Testis (tissue), 2 donors: ENCODE measurements at regions not wholly inside any gene's neighbourhood (a gene's known extent, or its start where the extent isn't known, plus 50 kb on each side); places are given as distances from the start of the nearest gene placed in this dataset.

Experiments
- DNase-seq: peaks from one replicate; pipeline ENCODE4 v3.0.0-alpha.2; 2019
- H3K27ac ChIP-seq, 2 donors: fragments of 200-600 bp; sonication (generic); one replicate each; pipeline ENCODE4 v1.5.1; 2019
- H3K27me3 ChIP-seq: fragments of 200-600 bp; sonication (generic); one replicate; pipeline ENCODE4 v1.5.1; 2019
- H3K36me3 ChIP-seq: fragments of 200-600 bp; sonication (generic); one replicate; pipeline ENCODE4 v1.5.1; 2017; ENCODE audit warnings: low read depth; ENCODE audit errors: missing control alignments
- H3K4me1 ChIP-seq: fragments of 200-600 bp; sonication (generic); one replicate; pipeline ENCODE4 v1.5.1; 2019
- H3K4me3 ChIP-seq, 2 donors: fragments of 200-600 bp; sonication (generic); one replicate each; pipeline ENCODE4 v1.5.1; 2017 to 2019
- H3K9me3 ChIP-seq: fragments of 200-600 bp; sonication (generic); one replicate; pipeline ENCODE4 v1.5.1; 2017
- POLR2A ChIP-seq: fragments of 450-650 bp; IDR thresholded peaks from one replicate; pipeline ENCODE4 v1.6.1; 2017; ENCODE audit warnings: antibody characterized with exemption, mild to moderate bottlenecking, moderate library complexity
- WGBS, 2 donors: methylation state at CpG; one replicate each; pipeline ENCODE4 v1.1.5; 2018; 5-methylcytosine and 5-hydroxymethylcytosine counted together
- intact Hi-C: fragments of 100-400 bp; cut with DNase I; formaldehyde crosslinking; loops from one replicate; pipeline ENCODE4 v1.15.1; 2023; ENCODE audit warnings: low total_unique reads
- TF ChIP-seq, protein P1 (sequence below), 3 experiments: fragments of 450-650 bp in 2 of 3; fragments of 200-600 bp in 1 of 3; sonication (generic) in 1 of 3; IDR thresholded peaks; one replicate each; pipeline ENCODE4 v1.5.1; 2016 to 2019; ENCODE audit warnings: antibody characterized with exemption in 3 of 3, mild to moderate bottlenecking in 2 of 3, moderate library complexity in 1 of 3

DNA sequence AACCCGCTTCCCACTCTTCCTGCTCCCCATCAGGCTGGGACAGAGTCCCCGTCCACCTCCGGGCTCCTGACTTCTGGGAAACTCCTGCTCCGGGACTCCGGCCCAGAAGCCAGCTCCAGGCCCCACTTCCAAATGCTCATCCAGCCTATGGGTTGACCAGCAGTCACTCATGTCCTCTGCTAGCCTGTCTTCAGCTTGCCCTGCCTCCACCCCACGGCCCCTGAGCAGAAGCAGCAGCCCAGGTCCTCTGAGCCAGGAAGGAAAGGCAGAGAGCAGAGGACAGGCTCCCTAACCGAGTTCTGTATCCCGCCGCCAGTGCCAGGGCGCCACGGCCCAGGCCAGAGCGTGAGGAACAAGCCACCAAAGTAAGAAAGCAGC, 86.4 kb upstream of the ID2 start:
- Histone ChIP-seq H3K27me3 (no peaks in the 10 kb centered on the region), H3K4me1 (no peaks in the 10 kb centered on the region), H3K9me3 (no peaks in the 10 kb centered on the region), H3K36me3 (no peaks in the 10 kb centered on the region), H3K27ac (no peak overlapping the region), H3K4me3 (no peak overlapping the region)
- intact Hi-C loops, result no loop called here
- no peak for DNase-seq
- WGBS, 2 donors, result 88% methylated on average over 12 of the region's 12 CpGs; no CpG with 5 or more reads in 1 of the 2 donors
- TF ChIP-seq, protein P1, sequence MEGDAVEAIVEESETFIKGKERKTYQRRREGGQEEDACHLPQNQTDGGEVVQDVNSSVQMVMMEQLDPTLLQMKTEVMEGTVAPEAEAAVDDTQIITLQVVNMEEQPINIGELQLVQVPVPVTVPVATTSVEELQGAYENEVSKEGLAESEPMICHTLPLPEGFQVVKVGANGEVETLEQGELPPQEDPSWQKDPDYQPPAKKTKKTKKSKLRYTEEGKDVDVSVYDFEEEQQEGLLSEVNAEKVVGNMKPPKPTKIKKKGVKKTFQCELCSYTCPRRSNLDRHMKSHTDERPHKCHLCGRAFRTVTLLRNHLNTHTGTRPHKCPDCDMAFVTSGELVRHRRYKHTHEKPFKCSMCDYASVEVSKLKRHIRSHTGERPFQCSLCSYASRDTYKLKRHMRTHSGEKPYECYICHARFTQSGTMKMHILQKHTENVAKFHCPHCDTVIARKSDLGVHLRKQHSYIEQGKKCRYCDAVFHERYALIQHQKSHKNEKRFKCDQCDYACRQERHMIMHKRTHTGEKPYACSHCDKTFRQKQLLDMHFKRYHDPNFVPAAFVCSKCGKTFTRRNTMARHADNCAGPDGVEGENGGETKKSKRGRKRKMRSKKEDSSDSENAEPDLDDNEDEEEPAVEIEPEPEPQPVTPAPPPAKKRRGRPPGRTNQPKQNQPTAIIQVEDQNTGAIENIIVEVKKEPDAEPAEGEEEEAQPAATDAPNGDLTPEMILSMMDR (IDR thresholded peaks at IDR 0.05), result no peak
- TF ChIP-seq POLR2A, result no peak

DNA sequence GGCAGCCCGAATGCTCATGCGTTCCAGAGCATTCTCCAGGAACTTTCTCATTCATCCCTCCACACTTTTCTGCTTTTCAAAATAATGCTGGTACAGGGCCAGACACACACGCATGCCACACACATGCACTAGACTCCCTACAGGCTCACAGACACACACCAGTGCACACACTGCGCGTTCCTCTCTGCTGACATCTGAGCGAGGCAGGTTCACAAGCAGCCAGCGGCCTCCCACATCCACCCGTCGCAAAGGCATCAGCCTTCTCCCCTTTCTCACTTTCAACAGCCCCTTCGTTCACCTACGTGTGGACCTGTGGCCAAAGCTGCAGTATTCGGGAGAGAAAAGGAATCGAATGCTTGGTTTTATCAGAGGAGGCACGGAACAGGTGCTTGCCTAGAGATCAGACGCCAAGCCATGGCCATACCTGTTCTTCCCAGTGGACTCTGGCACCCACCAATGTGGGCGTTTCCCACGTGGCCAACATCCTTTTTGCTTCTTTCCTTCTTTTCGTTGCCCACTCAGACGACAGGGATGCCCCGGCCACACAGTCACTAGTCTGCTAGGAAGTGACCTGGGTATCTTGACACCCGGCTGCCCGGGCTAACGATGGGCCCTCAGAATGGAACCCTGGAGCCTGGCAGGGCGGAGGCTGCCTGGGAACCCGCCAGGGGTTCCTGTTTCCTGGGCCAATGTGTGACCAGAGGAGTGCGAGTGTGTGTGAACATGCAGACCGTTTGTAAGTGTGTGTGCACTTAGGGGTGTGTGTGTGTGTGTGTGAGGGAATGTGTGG, 85.8 kb upstream of the ID2 start:
- intact Hi-C loops, result no loop called here

DNA sequence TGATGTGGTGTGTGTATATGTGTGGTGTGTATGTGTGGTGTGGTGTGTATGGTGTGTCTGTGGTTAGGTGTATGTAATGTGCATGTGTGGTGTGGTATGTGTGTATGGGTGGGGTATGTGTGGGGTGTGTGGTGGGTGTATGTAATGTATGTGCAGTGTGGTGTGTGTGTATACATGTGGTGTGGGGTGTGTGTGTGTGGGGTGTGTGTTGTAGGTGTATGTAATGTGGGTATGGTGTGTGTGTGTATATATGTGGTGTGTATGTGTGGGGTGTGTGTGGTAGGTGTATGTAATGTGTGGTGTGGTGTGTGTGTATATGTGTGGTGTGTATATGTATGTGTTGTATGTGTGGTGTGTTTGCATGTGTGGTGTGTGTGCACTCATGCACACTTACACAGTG, 84.8 kb upstream of the ID2 start:
- H3K36me3 ChIP-seq, result no peaks in the 10 kb centered on the region
- no peak overlapping the region for H3K4me3 ChIP-seq
- H3K27ac ChIP-seq, result no peak overlapping the region
- intact Hi-C loops, result no loop called here
- no peaks in the 10 kb centered on the region for H3K4me1 ChIP-seq
- H3K9me3 ChIP-seq, result no peaks in the 10 kb centered on the region
- no peaks in the 10 kb centered on the region for H3K27me3 ChIP-seq
- TF ChIP-seq, protein P1 (IDR thresholded peaks at IDR 0.05), result no peak
- TF ChIP-seq POLR2A, result no peak
- no peak for DNase-seq

More for the DNA sequence above, 85.8 kb upstream of the ID2 start:
- Histone ChIP-seq H3K4me1 (no peaks in the 10 kb centered on the region), H3K4me3 (no peak overlapping the region), H3K36me3 (no peaks in the 10 kb centered on the region), H3K27ac (no peak overlapping the region), H3K27me3 (no peaks in the 10 kb centered on the region), H3K9me3 (no peaks in the 10 kb centered on the region)
- WGBS, 2 donors, result 86 to 87% methylated on average over 27 of the region's 27 CpGs
- DNase-seq, result no peak
- TF ChIP-seq, protein P1 (IDR thresholded peaks at IDR 0.05), result no peak
- TF ChIP-seq POLR2A, result no peak

DNA sequence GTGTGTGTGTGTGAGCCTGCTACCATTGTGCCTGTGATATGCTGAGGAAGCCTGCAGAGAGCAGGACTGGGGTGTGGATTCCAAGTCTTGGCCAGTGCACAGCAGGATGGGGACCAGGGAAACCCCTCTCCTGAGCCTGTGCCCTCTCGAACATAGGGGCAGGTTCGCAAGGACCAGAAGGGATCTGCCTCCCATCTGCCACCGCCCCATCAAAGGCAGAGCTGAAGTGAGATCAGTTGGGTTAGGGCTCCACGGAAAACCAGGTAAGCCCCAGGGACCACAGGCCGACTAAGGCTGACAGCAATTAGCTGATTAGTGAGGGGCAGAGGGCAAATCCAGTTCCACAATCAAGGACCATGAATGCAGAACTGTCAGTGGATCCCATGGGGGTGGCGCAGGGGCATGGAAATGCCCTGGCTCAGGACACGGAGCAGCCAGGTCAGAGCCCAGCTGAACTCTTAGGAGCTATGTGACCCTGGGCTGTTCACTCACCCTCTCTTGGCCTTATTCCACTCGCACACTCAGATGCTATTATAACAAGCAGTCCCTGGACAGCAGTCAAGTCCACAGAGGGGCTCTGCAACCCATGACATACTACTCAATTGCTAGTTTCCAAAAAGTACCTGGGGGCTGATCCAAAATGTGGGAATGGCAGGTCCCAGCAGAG, 84.2 kb upstream of the ID2 start:
- no peaks in the 10 kb centered on the region for H3K36me3 ChIP-seq
- intact Hi-C loops, result no loop called here
- H3K4me1 ChIP-seq, result no peaks in the 10 kb centered on the region
- DNase-seq, result no peak
- WGBS, 2 donors, result 81 to 94% methylated on average over 7 to 8 of the region's 8 CpGs
- H3K4me3 ChIP-seq, result no peak overlapping the region
- H3K27me3 ChIP-seq, result no peaks in the 10 kb centered on the region
- TF ChIP-seq, protein P1 (IDR thresholded peaks at IDR 0.05), result no peak
- TF ChIP-seq POLR2A, result no peak
- H3K27ac ChIP-seq, result no peak overlapping the region
- no peaks in the 10 kb centered on the region for H3K9me3 ChIP-seq
